SK-N-SH (cell line): ENCODE measurements at regions not wholly inside any gene's neighbourhood (a gene's known extent, or its start where the extent isn't known, plus 50 kb on each side); places are given as distances from the start of the nearest gene placed in this dataset.

ENCODE experiments used
- CTCF ChIA-PET: fragments of 300-600, 350-600 bp; formaldehyde crosslinking; extraction: SDS; loops from one replicate; lab custom pipeline; 2021; lab: Yijun Ruan, JAX
- POLR2A ChIA-PET: fragments of 350-600 bp; sonication (Branson Sonifier 250); formaldehyde crosslinking; extraction: SDS; loops from one replicate; lab custom pipeline; 2020; ENCODE audit warnings: antibody characterized with exemption, inconsistent platforms; lab: Yijun Ruan, JAX
- DNase-seq: peaks from one replicate; pipeline ENCODE4 v3.0.0; 2012
- H2AFZ ChIP-seq: fragments of 200-600 bp; sonication (generic); 2 replicates; pipeline ENCODE4 v1.8.1; 2016; ENCODE audit warnings: antibody characterized with exemption, mild to moderate bottlenecking, low read depth
- H3F3A ChIP-seq: fragments of 200-600 bp; sonication (generic); replicated peaks from 2 replicates; pipeline ENCODE3; 2016; ENCODE audit warnings: antibody characterized with exemption, mild to moderate bottlenecking; ENCODE audit not compliant: insufficient read depth
- H3K27ac ChIP-seq, 2 experiments: fragments of 200-500 bp in 1 of 2; fragments of 200-600 bp in 1 of 2; sonication (Bioruptor generic) in 1 of 2; sonication (generic), shearing (Covaris generic) in 1 of 2; 2 replicates each; pipeline versions ENCODE4 v1.5.1 to v1.6.1; 2014 to 2016; ENCODE audit warnings: low read depth in 2 of 2, inconsistent platforms in 1 of 2, low read length in 1 of 2, mild to moderate bottlenecking in 1 of 2, mixed read lengths in 1 of 2
- H3K27me3 ChIP-seq: fragments of 200-600 bp; sonication (generic), shearing (Covaris generic); 2 replicates; pipeline ENCODE4 v1.6.1; 2016; ENCODE audit warnings: mixed run types; ENCODE audit not compliant: insufficient read depth
- H3K36me3 ChIP-seq, 2 experiments: fragments of 200-500 bp in 1 of 2; fragments of 200-600 bp in 1 of 2; sonication (Bioruptor generic) in 1 of 2; sonication (generic) in 1 of 2; replicated peaks in 1 of 2; 2 replicates each; pipeline versions ENCODE3 to v1.5.1; 2014 to 2016; ENCODE audit warnings: low read length in 1 of 2, mild to moderate bottlenecking in 1 of 2; ENCODE audit not compliant: insufficient read depth in 2 of 2, control insufficient read depth in 1 of 2
- H3K4me1 ChIP-seq, 2 experiments: fragments of 200-500 bp in 1 of 2; fragments of 200-600 bp in 1 of 2; sonication (Bioruptor generic) in 1 of 2; sonication (generic), shearing (Covaris generic) in 1 of 2; 2 replicates each; pipeline versions ENCODE4 v1.5.1 to v1.6.1; 2014 to 2016; ENCODE audit warnings: low read depth in 1 of 2, low read length in 1 of 2, mixed run types in 1 of 2; ENCODE audit not compliant: insufficient read depth in 2 of 2, control insufficient read depth in 1 of 2
- H3K4me2 ChIP-seq: fragments of 200-600 bp; sonication (generic), shearing (Covaris generic); 2 replicates; pipeline ENCODE4 v1.6.1; 2017; ENCODE audit warnings: mixed run types
- H3K4me3 ChIP-seq, 2 experiments: fragments of 200-500 bp in 1 of 2; fragments of 200-600 bp in 1 of 2; sonication (Bioruptor generic) in 1 of 2; sonication (generic), shearing (Covaris generic) in 1 of 2; 2 replicates each; pipeline versions ENCODE4 v1.5.1 to v1.8.1; 2014 to 2016; ENCODE audit warnings: low read depth in 2 of 2, inconsistent platforms in 1 of 2, low read length in 1 of 2, mild to moderate bottlenecking in 1 of 2, mixed read lengths in 1 of 2, moderate library complexity in 1 of 2
- H3K79me2 ChIP-seq: fragments of 200-600 bp; sonication (generic); 2 replicates; pipeline ENCODE4 v1.8.1; 2017; ENCODE audit warnings: mild to moderate bottlenecking; ENCODE audit not compliant: insufficient read depth
- H3K9ac ChIP-seq: fragments of 200-600 bp; sonication (generic); 2 replicates; pipeline ENCODE4 v1.6.1; 2017; ENCODE audit warnings: mixed run types
- H3K9me2 ChIP-seq: fragments of 200-600 bp; sonication (generic); 2 replicates; pipeline ENCODE4 v1.6.1; 2017; ENCODE audit warnings: mixed run types
- H3K9me3 ChIP-seq: fragments of 200-600 bp; sonication (generic); 2 replicates; pipeline ENCODE4 v1.6.1; 2017; ENCODE audit warnings: mixed run types, mild to moderate bottlenecking, moderate library complexity
- H4K20me1 ChIP-seq: fragments of 200-600 bp; sonication (generic); 2 replicates; pipeline ENCODE4 v1.6.1; 2017; ENCODE audit warnings: mild to moderate bottlenecking, mixed run types; ENCODE audit not compliant: insufficient read depth
- EP300 ChIP-seq, 2 experiments: IDR thresholded peaks; 2 replicates each; pipeline versions ENCODE4 v1.4.0 to v1.6.1; 2012; ENCODE audit warnings: borderline replicate concordance in 1 of 2, low read depth in 1 of 2, low read length in 1 of 2
- FOXJ3 ChIP-seq: sonication (generic); formaldehyde crosslinking; IDR thresholded peaks from 2 replicates; pipeline ENCODE4 v1.5.1; 2020; ENCODE audit warnings: mild to moderate bottlenecking, missing genetic modification reagents
- IRF3 ChIP-seq: fragments of 150-350 bp; IDR thresholded peaks from 2 replicates; pipeline ENCODE4 v1.6.1; 2016; ENCODE audit warnings: mild to moderate bottlenecking, low read depth, low read length
- MEF2A ChIP-seq: IDR thresholded peaks from 2 replicates; pipeline ENCODE4 v1.4.0; 2012; ENCODE audit warnings: low read depth, borderline replicate concordance
- MXI1 ChIP-seq: IDR thresholded peaks from 2 replicates; pipeline ENCODE4 v1.6.1; 2012; ENCODE audit warnings: mild to moderate bottlenecking, low read depth, low read length, improper control_type of control experiment
- PBX3 ChIP-seq: IDR thresholded peaks from 2 replicates; pipeline ENCODE4; 2012
- RAD21 ChIP-seq: IDR thresholded peaks from 2 replicates; pipeline ENCODE4 v1.6.1; 2012; ENCODE audit warnings: mild to moderate bottlenecking, low read length
- RCOR1 ChIP-seq: fragments of 150-350 bp; IDR thresholded peaks from 2 replicates; pipeline ENCODE4 v1.6.1; 2017; ENCODE audit warnings: antibody characterized with exemption, low read length
- SMC3 ChIP-seq: IDR thresholded peaks from 2 replicates; pipeline ENCODE4 v1.6.1; 2012; ENCODE audit warnings: low read depth, low read length, improper control_type of control experiment
- TAF1 ChIP-seq: IDR thresholded peaks from 2 replicates; pipeline ENCODE4 v1.6.1; 2012; ENCODE audit warnings: low read depth, mild to moderate bottlenecking, low read length, moderate library complexity, borderline replicate concordance
- TEAD4 ChIP-seq: IDR thresholded peaks from 2 replicates; pipeline ENCODE4 v1.4.0; 2012; ENCODE audit warnings: mild to moderate bottlenecking, borderline replicate concordance; ENCODE audit not compliant: insufficient read depth
- WGBS: methylation state at CpG from one replicate; pipeline ENCODE4 v1.1.6; 2017; ENCODE audit warnings: low lambda C conversion rate; 5-methylcytosine and 5-hydroxymethylcytosine counted together

- no peaks in the 10 kb centered on the region for H3F3A ChIP-seq
- WGBS = 13% methylated on average over 5 of the region's 5 CpGs
- no peak overlapping the region for H3K4me2 ChIP-seq
- H3K9me3 ChIP-seq = no peaks in the 10 kb centered on the region
- H3K4me1 ChIP-seq = no peaks in the 10 kb centered on the region
- DNase-seq = no peak
- H3K9ac ChIP-seq = no peak overlapping the region
- no peak overlapping the region for H3K4me3 ChIP-seq
- H3K9me2 ChIP-seq = no peaks in the 10 kb centered on the region
- no peaks in the 10 kb centered on the region for H4K20me1 ChIP-seq
- CTCF ChIA-PET = no interaction called here
- no peak for TF ChIP-seq MXI1
- TF ChIP-seq EP300 (IDR thresholded peaks at IDR 0.05; ENCODE audit: borderline replicate concordance in 1 of 2, low read depth in 1 of 2, low read length in 1 of 2) = no peak
- no peak for TF ChIP-seq SMC3
- no peak for TF ChIP-seq PBX3
- no peak for TF ChIP-seq MEF2A
- no peak for TF ChIP-seq IRF3
- TF ChIP-seq TAF1 = no peak
- TF ChIP-seq RCOR1 = no peak
- TF ChIP-seq FOXJ3 = no peak
- TF ChIP-seq TEAD4 = no peak
- TF ChIP-seq, all 33 proteins: peak for 0
- no peak overlapping the region for H3K27ac ChIP-seq
- no peak overlapping the region for H2AFZ ChIP-seq
- H3K36me3 ChIP-seq = no peaks in the 10 kb centered on the region
- POLR2A ChIA-PET = no interaction called here
- no peaks in the 10 kb centered on the region for H3K27me3 ChIP-seq
- H3K79me2 ChIP-seq = no peaks in the 10 kb centered on the region
These were observed 188.0 kb upstream of the PELI2 start for GRCh38 chr14:55930016-55930784.

GRCh38 chr14:55936691-55937090, 181.5 kb upstream of the PELI2 start:
- no peak overlapping the region for H3K9ac ChIP-seq
- no peaks in the 10 kb centered on the region for H3K4me1 ChIP-seq
- H4K20me1 ChIP-seq = no peaks in the 10 kb centered on the region
- H3K9me3 ChIP-seq = no peaks in the 10 kb centered on the region
- 7% methylated on average over 3 of the region's 3 CpGs for WGBS
- H3K27ac ChIP-seq = no peak overlapping the region
- no peak for DNase-seq
- CTCF ChIA-PET = no interaction called here
- TF ChIP-seq RAD21 = no peak
- no peak for TF ChIP-seq SMC3
- no peak for TF ChIP-seq TAF1
- no peak overlapping the region for H2AFZ ChIP-seq
- H3K4me3 ChIP-seq = no peak overlapping the region
- no peaks in the 10 kb centered on the region; the same call in 1 of the 2 replicates for H3K27me3 ChIP-seq
- no peak overlapping the region for H3K4me2 ChIP-seq
- H3F3A ChIP-seq = no peaks in the 10 kb centered on the region
- H3K79me2 ChIP-seq = no peaks in the 10 kb centered on the region
- H3K9me2 ChIP-seq = no peaks in the 10 kb centered on the region
- no peaks in the 10 kb centered on the region for H3K36me3 ChIP-seq
- POLR2A ChIA-PET = no interaction called here
